ENCODE measurements at regions not wholly inside any gene's neighbourhood (a gene's known extent, or its start where the extent isn't known, plus 50 kb on each side); places are given as distances from the start of the nearest gene placed in this dataset.

DNA sequence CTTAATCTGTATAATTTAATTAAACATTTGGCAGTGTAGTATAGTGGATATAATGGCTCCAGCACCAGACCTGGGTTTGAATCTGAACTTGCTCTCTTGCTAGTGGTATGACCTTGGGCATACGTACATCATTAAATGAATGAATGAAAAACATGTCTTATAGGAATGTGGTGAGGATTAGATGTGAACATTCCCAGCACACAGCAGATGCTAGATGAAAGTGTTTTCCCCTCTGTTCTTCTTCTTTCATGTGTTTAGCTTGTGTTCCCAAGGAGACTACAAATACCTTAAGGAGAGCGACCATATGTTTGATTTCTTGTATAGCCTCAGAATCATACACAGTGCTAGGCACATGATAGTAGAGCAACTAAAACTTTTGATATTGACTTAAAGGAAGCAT is 56.5 kb downstream of the CT47B1 start:
- no peaks in the 10 kb centered on the region for H3K9me3 ChIP-seq (ENCODE audit: insufficient read depth, low read depth, low read length)
- H3K79me2 ChIP-seq (ENCODE audit: control insufficient read depth, insufficient read depth, low read length, poor library complexity), result no peaks in the 10 kb centered on the region
- no peaks in the 10 kb centered on the region for H3K79me1 ChIP-seq (ENCODE audit: low read length)
- H3K36me3 ChIP-seq (ENCODE audit: control insufficient read depth in 1 of 2, insufficient read depth in 2 of 2, low read length in 2 of 2), result no peaks in the 10 kb centered on the region
- no peak overlapping the region for H3K4ac ChIP-seq (ENCODE audit: low read depth, low read length)
- H2BK12ac ChIP-seq (ENCODE audit: low read length), result no peak overlapping the region
- H3K4me2 ChIP-seq (ENCODE audit: low read length), result no peak overlapping the region
- no peak overlapping the region for H4K91ac ChIP-seq (ENCODE audit: low read depth, low read length)
- DNase-seq, result no peak
- H3K23ac ChIP-seq (ENCODE audit: low read length), result no peak overlapping the region
- H3K27me3 ChIP-seq (ENCODE audit: insufficient read depth, low read length), result no peaks in the 10 kb centered on the region
- no peak overlapping the region for H4K12ac ChIP-seq (ENCODE audit: low read depth, low read length)
- no peak overlapping the region for H3K4me3 ChIP-seq (ENCODE audit: low read depth, low read length)
- no peak overlapping the region for H2AFZ ChIP-seq (ENCODE audit: insufficient read depth, low read length, poor library complexity)
- H4K8ac ChIP-seq (ENCODE audit: low read depth, low read length), result no peak overlapping the region
- WGBS (ENCODE audit: extremely low coverage, insufficient coverage, insufficient read length), result no CpG with 5 or more reads among the region's 2 CpGs
- no peak overlapping the region for H3K9ac ChIP-seq (ENCODE audit: low read length)
- H2BK120ac ChIP-seq (ENCODE audit: insufficient read depth, low read length, poor library complexity), result no peak overlapping the region
- no peak overlapping the region for H3K18ac ChIP-seq (ENCODE audit: low read length)
- no peaks in the 10 kb centered on the region for H3K4me1 ChIP-seq (ENCODE audit: control insufficient read depth in 1 of 2, insufficient read depth in 2 of 2, low read length in 2 of 2)
- H2BK5ac ChIP-seq (ENCODE audit: low read depth, low read length, poor library complexity), result no peak overlapping the region
- no peak overlapping the region for H3K14ac ChIP-seq (ENCODE audit: low read length)
- H3K27ac ChIP-seq (ENCODE audit: low read depth, low read length), result no peak overlapping the region
- no peak overlapping the region for H2AK5ac ChIP-seq (ENCODE audit: low read length)

- Histone ChIP-seq H3K23ac (ENCODE audit: low read length) (no peak overlapping the region), H3K9ac (ENCODE audit: low read length) (no peak overlapping the region), H4K91ac (ENCODE audit: low read depth, low read length) (no peak overlapping the region), H3K79me2 (ENCODE audit: control insufficient read depth, insufficient read depth, low read length, poor library complexity) (no peaks in the 10 kb centered on the region), H2AFZ (ENCODE audit: insufficient read depth, low read length, poor library complexity) (no peak overlapping the region), H3K27me3 (ENCODE audit: insufficient read depth, low read length) (no peaks in the 10 kb centered on the region), H3K4me1 (ENCODE audit: control insufficient read depth in 1 of 2, insufficient read depth in 2 of 2, low read length in 2 of 2) (no peaks in the 10 kb centered on the region), H3K4ac (ENCODE audit: low read depth, low read length) (no peak overlapping the region), H3K4me3 (ENCODE audit: low read depth, low read length) (no peak overlapping the region), H4K12ac (ENCODE audit: low read depth, low read length) (no peak overlapping the region), H2BK12ac (ENCODE audit: low read length) (no peak overlapping the region), H2AK5ac (ENCODE audit: low read length) (no peak overlapping the region), H2BK5ac (ENCODE audit: low read depth, low read length, poor library complexity) (no peak overlapping the region), H4K8ac (ENCODE audit: low read depth, low read length) (no peak overlapping the region), H3K36me3 (ENCODE audit: control insufficient read depth in 1 of 2, insufficient read depth in 2 of 2, low read length in 2 of 2) (no peaks in the 10 kb centered on the region), H3K4me2 (ENCODE audit: low read length) (no peak overlapping the region), H3K14ac (ENCODE audit: low read length) (no peak overlapping the region), H2BK120ac (ENCODE audit: insufficient read depth, low read length, poor library complexity) (no peak overlapping the region), H3K79me1 (ENCODE audit: low read length) (no peaks in the 10 kb centered on the region), H3K9me3 (ENCODE audit: insufficient read depth, low read depth, low read length) (no peaks in the 10 kb centered on the region), H3K27ac (ENCODE audit: low read depth, low read length) (no peak overlapping the region), H3K18ac (ENCODE audit: low read length) (no peak overlapping the region)
- no CpG with 5 or more reads among the region's 5 CpGs for WGBS (ENCODE audit: extremely low coverage, insufficient coverage, insufficient read length)
- no peak for DNase-seq
Measured at GRCh38 chrX:120813982-120814381, 61.7 kb downstream of the CT47B1 start.

- no peak overlapping the region for H3K23ac ChIP-seq (ENCODE audit: low read length)
- no peaks in the 10 kb centered on the region for H3K79me1 ChIP-seq (ENCODE audit: low read length)
- H2AFZ ChIP-seq (ENCODE audit: insufficient read depth, low read length, poor library complexity), result no peak overlapping the region
- no peak overlapping the region for H4K12ac ChIP-seq (ENCODE audit: low read depth, low read length)
- H3K36me3 ChIP-seq (ENCODE audit: control insufficient read depth in 1 of 2, insufficient read depth in 2 of 2, low read length in 2 of 2), result no peaks in the 10 kb centered on the region
- no peak overlapping the region for H3K27ac ChIP-seq (ENCODE audit: low read depth, low read length)
- H3K4me3 ChIP-seq (ENCODE audit: low read depth, low read length), result no peak overlapping the region
- no peak overlapping the region for H3K14ac ChIP-seq (ENCODE audit: low read length)
- H3K9ac ChIP-seq (ENCODE audit: low read length), result no peak overlapping the region
- no peak overlapping the region for H4K8ac ChIP-seq (ENCODE audit: low read depth, low read length)
- no peaks in the 10 kb centered on the region for H3K79me2 ChIP-seq (ENCODE audit: control insufficient read depth, insufficient read depth, low read length, poor library complexity)
- no peaks in the 10 kb centered on the region for H3K4me1 ChIP-seq (ENCODE audit: control insufficient read depth in 1 of 2, insufficient read depth in 2 of 2, low read length in 2 of 2)
- H3K4me2 ChIP-seq (ENCODE audit: low read length), result no peak overlapping the region
- no peak overlapping the region for H3K18ac ChIP-seq (ENCODE audit: low read length)
- H2BK12ac ChIP-seq (ENCODE audit: low read length), result no peak overlapping the region
- no CpG with 5 or more reads among the region's 4 CpGs for WGBS (ENCODE audit: extremely low coverage, insufficient coverage, insufficient read length)
- H3K9me3 ChIP-seq (ENCODE audit: insufficient read depth, low read depth, low read length), result no peaks in the 10 kb centered on the region
- no peak for DNase-seq
- no peak overlapping the region for H2BK120ac ChIP-seq (ENCODE audit: insufficient read depth, low read length, poor library complexity)
- no peak overlapping the region for H4K91ac ChIP-seq (ENCODE audit: low read depth, low read length)
- no peak overlapping the region for H3K4ac ChIP-seq (ENCODE audit: low read depth, low read length)
- no peaks in the 10 kb centered on the region for H3K27me3 ChIP-seq (ENCODE audit: insufficient read depth, low read length)
- H2AK5ac ChIP-seq (ENCODE audit: low read length), result no peak overlapping the region
- H2BK5ac ChIP-seq (ENCODE audit: low read depth, low read length, poor library complexity), result no peak overlapping the region
Measured at GRCh38 chrX:120801426-120801825, 74.2 kb downstream of the CT47B1 start.

GRCh38 chrX:120797188-120797851 is 78.3 kb downstream of the CT47B1 start:
- DNase-seq, result peak; percentile 1 to 52
- Histone ChIP-seq H3K9ac (ENCODE audit: low read length) (no peak overlapping the region), H3K9me3 (ENCODE audit: insufficient read depth, low read depth, low read length) (no peaks in the 10 kb centered on the region), H3K4me1 (ENCODE audit: control insufficient read depth in 1 of 2, insufficient read depth in 2 of 2, low read length in 2 of 2) (no peaks in the 10 kb centered on the region), H4K12ac (ENCODE audit: low read depth, low read length) (no peak overlapping the region), H4K8ac (ENCODE audit: low read depth, low read length) (no peak overlapping the region), H3K23ac (ENCODE audit: low read length) (no peak overlapping the region), H2BK12ac (ENCODE audit: low read length) (no peak overlapping the region), H3K79me1 (ENCODE audit: low read length) (no peaks in the 10 kb centered on the region), H3K4ac (ENCODE audit: low read depth, low read length) (no peak overlapping the region), H4K91ac (ENCODE audit: low read depth, low read length) (no peak overlapping the region), H3K36me3 (ENCODE audit: control insufficient read depth in 1 of 2, insufficient read depth in 2 of 2, low read length in 2 of 2) (no peaks in the 10 kb centered on the region), H3K14ac (ENCODE audit: low read length) (no peak overlapping the region), H3K27ac (ENCODE audit: low read depth, low read length) (no peak overlapping the region), H2AK5ac (ENCODE audit: low read length) (no peak overlapping the region), H3K18ac (ENCODE audit: low read length) (no peak overlapping the region), H3K79me2 (ENCODE audit: control insufficient read depth, insufficient read depth, low read length, poor library complexity) (no peaks in the 10 kb centered on the region), H3K4me2 (ENCODE audit: low read length) (no peak overlapping the region), H2BK5ac (ENCODE audit: low read depth, low read length, poor library complexity) (no peak overlapping the region), H2BK120ac (ENCODE audit: insufficient read depth, low read length, poor library complexity) (no peak overlapping the region), H3K27me3 (ENCODE audit: insufficient read depth, low read length) (no peaks in the 10 kb centered on the region), H2AFZ (ENCODE audit: insufficient read depth, low read length, poor library complexity) (no peak overlapping the region), H3K4me3 (ENCODE audit: low read depth, low read length) (no peak overlapping the region)
- no CpG with 5 or more reads among the region's 3 CpGs for WGBS (ENCODE audit: extremely low coverage, insufficient coverage, insufficient read length)

Measured in trophoblast cell (in vitro differentiated cells and primary cell).